ENCODE measurements at regions not wholly inside any gene's neighbourhood (a gene's known extent, or its start where the extent isn't known, plus 50 kb on each side); places are given as distances from the start of the nearest gene placed in this dataset.

DNA sequence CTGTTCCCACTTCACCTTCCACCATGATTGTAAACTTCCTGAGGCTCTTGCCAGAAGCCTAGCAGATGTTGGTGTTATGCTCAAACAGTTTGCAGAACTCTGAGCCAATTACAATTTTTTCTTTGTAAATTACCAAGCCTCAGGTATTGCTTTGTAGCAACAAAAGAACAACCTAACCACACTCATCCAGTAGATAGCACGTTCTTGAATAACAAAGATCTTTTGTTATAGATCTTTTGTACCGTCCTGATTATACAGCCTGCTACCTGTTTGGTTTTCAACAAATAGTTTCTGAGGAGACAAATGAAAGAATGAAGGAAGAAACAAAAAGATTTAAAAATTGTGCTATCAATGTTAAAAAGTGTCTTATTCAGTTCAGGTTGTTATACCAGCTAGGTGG lies 474.7 kb upstream of the ALCAM start:
- Histone ChIP-seq H3K4me2 (ENCODE audit: insufficient read depth, insufficient read length, low read length) (no peak overlapping the region), H4K20me1 (ENCODE audit: control insufficient read depth, insufficient read depth, insufficient read length) (no peaks in the 10 kb centered on the region), H3K79me2 (ENCODE audit: insufficient read depth, low read length) (no peaks in the 10 kb centered on the region), H4K8ac (replicated peaks; ENCODE audit: insufficient read length, low read depth, low read length) (no peak overlapping the region), H2AK5ac (ENCODE audit: insufficient read length, low read length) (no peak overlapping the region), H2BK15ac (ENCODE audit: low read depth, low read length) (no peak overlapping the region), H3K4ac (ENCODE audit: low read depth, low read length) (no peak overlapping the region), H2BK20ac (ENCODE audit: low read depth, low read length, poor library complexity, severe bottlenecking) (no peak overlapping the region), H3K27me3 (ENCODE audit: insufficient read depth, low read length) (no peaks in the 10 kb centered on the region), H3K9ac (ENCODE audit: extremely low read depth, insufficient read length, low read length) (no peak overlapping the region), H2BK5ac (ENCODE audit: insufficient read length, low read length) (no peak overlapping the region), H3K23me2 (ENCODE audit: insufficient read length, low read depth, low read length, poor library complexity, severe bottlenecking) (no peaks in the 10 kb centered on the region), H3K9me3 (ENCODE audit: control insufficient read depth, low read depth, low read length) (no peaks in the 10 kb centered on the region), H2BK120ac (ENCODE audit: low read depth, low read length, poor library complexity, severe bottlenecking) (no peak overlapping the region), H4K5ac (ENCODE audit: insufficient read length, low read depth, low read length) (no peak overlapping the region), H3K27ac (ENCODE audit: insufficient read length, low read depth, low read length) (no peak overlapping the region), H3T11ph (ENCODE audit: low read length) (no peak overlapping the region), H3K56ac (ENCODE audit: insufficient read length, low read depth, low read length) (no peak overlapping the region), H3K23ac (ENCODE audit: insufficient read length, low read depth, low read length) (no peak overlapping the region), H3K14ac (ENCODE audit: insufficient read depth, low read length) (no peak overlapping the region), H3K4me1 (ENCODE audit: insufficient read depth, low read length) (peaks cover 3% of the 10 kb centered on the region; the same call in 1 of the 2 replicates), H2AFZ (ENCODE audit: low read length) (no peak overlapping the region), H4K91ac (ENCODE audit: insufficient read length, low read depth, low read length) (no peak overlapping the region), H2BK12ac (ENCODE audit: insufficient read length, low read depth, low read length) (no peak overlapping the region), H3K18ac (ENCODE audit: insufficient read length, low read depth, low read length) (no peak overlapping the region), H3K79me1 (ENCODE audit: insufficient read depth, low read depth, low read length, poor library complexity, severe bottlenecking) (no peaks in the 10 kb centered on the region)
- no CpG with 5 or more reads among the region's 2 CpGs for WGBS (ENCODE audit: extremely low coverage, insufficient read length, low lambda C conversion rate)
- Mint-ChIP-seq H3K27ac (peak overlapping the region in 2 of 3 experiments; percentile 9 to 78; a peak in 3 of 7 replicates), H3K4me3 (no peak overlapping the region), H3K36me3 (ENCODE audit: insufficient read depth in 1 of 3, low read depth in 3 of 3) (peaks cover 2 to 11% (median 3%) of the 10 kb centered on the region in 3 experiments; a peak in 4 of 7 replicates), H3K27me3 (ENCODE audit: low read depth) (no peaks in the 10 kb centered on the region), H3K9me3 (no peaks in the 10 kb centered on the region; a peak in 2 of 5 replicates), H3K4me1 (peaks cover 16 to 19% of the 10 kb centered on the region in 2 experiments)
- DNase-seq, result no peak
- TF ChIP-seq, protein P1, sequence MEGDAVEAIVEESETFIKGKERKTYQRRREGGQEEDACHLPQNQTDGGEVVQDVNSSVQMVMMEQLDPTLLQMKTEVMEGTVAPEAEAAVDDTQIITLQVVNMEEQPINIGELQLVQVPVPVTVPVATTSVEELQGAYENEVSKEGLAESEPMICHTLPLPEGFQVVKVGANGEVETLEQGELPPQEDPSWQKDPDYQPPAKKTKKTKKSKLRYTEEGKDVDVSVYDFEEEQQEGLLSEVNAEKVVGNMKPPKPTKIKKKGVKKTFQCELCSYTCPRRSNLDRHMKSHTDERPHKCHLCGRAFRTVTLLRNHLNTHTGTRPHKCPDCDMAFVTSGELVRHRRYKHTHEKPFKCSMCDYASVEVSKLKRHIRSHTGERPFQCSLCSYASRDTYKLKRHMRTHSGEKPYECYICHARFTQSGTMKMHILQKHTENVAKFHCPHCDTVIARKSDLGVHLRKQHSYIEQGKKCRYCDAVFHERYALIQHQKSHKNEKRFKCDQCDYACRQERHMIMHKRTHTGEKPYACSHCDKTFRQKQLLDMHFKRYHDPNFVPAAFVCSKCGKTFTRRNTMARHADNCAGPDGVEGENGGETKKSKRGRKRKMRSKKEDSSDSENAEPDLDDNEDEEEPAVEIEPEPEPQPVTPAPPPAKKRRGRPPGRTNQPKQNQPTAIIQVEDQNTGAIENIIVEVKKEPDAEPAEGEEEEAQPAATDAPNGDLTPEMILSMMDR (conservative IDR thresholded peaks at IDR 0.05), result no peak
